Jurkat, Clone E6-1 (cell line): ENCODE measurements at regions not wholly inside any gene's neighbourhood (a gene's known extent, or its start where the extent isn't known, plus 50 kb on each side); places are given as distances from the start of the nearest gene placed in this dataset.

Experiments
- DNase-seq: peaks from one replicate; pipeline ENCODE4 v3.0.0-alpha.2; 2011; ENCODE audit warnings: low read depth, low spot score
- H3K4me3 ChIP-seq: 2 replicates; pipeline ENCODE4 v1.5.1; 2011; ENCODE audit warnings: mild to moderate bottlenecking, low read length, control low read depth, moderate library complexity

DNA sequence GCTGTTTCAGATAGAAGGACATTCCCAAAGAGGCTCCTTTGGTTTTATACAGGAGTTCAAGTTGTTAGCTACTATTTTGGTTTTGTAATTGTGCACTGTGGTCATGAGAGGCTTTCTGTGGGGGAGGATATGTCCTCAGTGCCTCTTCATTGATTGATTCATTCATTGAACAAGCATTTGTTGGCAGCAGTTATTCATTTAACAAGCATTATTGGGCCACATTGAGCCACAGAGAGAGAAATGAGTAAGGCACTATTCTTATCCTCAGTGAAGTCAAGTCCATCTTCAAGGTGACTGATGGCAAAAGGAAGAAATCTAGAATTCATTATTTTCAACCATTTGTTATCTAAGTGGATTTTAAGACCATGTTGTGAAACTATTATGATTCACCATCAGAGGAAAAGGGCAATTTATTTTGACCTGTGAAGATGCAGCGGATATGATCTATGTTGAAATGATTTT is 697.2 kb upstream of the CITED2 start:
- no peak overlapping the region for H3K4me3 ChIP-seq
- no peak for DNase-seq

DNA sequence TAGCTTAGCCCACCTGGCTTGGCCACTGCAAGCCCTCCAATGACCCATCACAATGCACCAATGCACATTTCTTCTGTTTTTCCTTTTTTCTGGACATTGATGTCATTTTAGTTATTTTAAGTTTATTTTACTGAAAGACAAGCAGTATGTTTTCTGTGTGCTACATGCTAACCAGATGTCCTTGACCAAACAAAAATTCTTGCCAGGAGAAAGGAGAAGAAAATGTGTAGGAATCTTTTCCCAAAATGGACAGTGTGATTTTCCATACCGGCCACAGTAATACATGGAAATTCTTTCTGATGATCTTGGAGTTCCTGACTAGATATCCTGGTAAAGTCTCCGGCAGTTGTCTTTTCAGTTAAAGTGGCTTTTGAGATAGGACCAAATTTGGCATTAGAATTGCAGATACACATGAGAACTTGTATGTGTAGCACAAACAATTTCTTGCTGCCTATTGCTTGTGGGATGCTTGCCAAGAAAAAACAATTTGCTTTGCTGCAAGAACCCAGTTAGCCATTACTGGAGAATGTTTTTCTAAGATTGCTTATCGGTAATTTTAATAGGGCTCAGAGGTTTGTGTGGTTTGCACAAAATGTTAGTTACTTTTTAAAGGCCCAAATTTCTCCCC is 696.5 kb upstream of the CITED2 start:
- no peak for DNase-seq
- no peak overlapping the region for H3K4me3 ChIP-seq

DNA sequence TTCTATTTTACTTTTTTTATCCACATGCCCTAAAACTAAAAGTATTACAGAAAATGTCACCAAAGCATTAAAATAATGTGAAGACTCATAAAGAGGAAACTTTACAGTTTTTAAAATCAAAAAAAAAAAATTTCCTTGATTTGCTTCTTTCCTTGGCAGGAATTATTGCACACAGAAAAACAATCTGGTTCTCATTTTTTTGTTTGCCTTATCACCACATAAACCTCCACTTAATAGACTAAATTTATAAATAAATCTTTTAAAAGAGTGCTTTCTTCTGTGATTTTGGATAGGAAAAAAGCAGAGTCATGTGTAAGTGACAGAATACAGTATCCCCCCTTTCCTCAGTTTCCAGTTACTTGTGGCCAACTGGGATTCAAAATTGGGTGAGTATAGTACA is 695.1 kb upstream of the CITED2 start:
- no peak for DNase-seq
- H3K4me3 ChIP-seq: no peak overlapping the region

DNA sequence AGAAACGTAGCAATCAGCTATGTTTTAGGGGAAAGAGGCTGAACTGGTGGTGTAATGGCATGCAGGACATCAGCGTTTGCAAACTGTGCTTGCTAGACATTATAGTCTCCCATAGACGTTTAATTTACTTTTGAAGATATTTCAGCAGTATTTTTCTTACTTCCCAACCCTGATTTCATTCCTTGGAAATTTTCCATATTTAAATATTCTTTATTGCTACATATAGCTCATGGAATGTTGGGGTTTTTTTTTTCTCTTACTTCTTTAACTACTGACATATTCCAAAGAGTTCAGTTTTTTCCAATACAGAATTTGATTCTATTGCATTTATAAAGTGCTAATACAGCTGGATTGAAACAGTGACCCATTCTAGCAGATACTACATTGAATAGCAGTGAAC is 694.4 kb upstream of the CITED2 start:
- H3K4me3 ChIP-seq: no peak overlapping the region
- DNase-seq: no peak

DNA sequence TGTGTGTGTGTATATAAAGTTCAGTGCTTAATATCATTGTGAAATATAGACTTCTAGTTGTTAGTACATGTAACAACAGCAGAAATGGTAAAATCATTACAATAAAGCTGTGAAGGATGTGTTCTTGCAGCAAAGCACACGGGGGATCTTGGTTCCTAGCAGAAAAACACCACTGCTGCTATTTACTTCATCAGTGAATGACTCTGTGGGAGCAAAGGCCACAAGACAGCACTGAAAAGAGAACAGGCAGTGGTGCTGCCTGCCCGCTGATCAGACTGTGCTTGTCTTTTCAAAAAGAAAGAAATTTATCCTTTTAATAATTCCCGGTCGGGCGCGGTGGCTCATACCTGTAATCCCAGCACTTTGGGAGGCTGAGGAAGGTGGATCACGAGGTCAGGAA is 689.9 kb upstream of the CITED2 start:
- DNase-seq: no peak
- no peak overlapping the region for H3K4me3 ChIP-seq

DNA sequence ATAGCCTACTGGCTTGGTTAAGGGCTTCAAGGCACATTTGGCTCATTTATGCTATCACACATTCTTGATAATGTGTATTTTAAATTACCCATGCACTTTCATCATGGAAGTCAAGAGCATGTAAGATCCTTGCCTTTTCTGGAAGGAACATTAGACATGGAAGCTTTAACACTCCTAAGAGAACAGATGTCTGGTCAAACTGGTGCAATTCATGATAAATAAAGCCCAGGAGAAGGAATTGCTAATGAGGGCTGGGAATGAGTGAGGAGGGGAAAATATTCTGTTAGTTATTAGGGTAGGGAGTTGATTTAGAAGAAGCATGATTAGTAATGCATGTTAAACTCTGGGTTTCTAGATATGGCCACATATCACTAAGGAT is 688.6 kb upstream of the CITED2 start:
- no peak for DNase-seq
- no peak overlapping the region for H3K4me3 ChIP-seq

DNA sequence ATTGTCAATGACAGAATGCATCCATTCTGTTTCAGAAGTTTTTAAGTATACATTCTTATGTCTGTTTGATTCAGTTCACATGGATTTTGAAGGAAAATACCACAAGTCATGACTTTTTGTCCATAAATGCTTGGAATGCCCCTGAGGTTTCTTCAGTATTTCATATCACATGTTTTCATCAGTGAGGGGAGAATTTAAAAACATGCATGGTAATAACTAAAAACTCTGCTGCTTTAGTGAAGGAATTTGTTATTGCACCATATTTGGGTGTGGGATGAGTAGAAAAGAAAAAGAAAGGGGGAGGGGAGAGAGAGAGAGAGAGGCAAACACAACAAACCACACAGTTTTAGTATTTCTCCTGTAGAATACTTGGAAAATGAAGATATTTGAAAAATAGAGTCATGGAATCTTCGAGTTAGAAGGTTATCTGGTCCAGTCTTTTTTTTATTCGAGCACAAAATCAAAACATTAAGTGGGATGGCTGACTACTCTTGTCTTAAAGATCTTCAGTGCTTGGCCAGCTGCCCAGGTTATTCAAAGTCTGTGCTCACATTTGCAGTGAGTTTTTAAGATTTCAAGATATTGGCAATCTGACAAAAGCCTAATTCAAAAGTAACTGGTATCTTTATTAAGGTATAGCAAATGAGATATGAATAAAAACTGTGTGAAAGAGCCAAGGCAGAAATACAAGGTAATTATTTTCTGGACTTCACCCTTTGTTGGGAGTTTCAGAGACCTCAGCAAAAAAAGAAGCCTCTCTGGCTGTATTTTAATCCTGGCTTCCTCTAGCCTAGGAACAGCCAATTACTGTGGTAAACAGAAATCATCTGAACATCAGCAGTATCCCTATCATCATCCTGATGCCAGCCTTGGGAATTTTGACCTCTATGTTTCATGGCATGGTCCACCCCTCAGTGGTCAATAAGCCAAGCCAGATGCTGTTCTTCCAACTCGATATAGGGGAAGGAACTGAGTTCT is 687.9 kb upstream of the CITED2 start:
- H3K4me3 ChIP-seq: no peak overlapping the region
- no peak for DNase-seq

GRCh38 chr6:140061110-140062042 is 686.9 kb upstream of the CITED2 start:
- no peak for DNase-seq

GRCh38 chr6:140059947-140060346 is 685.5 kb upstream of the CITED2 start:
- no peak overlapping the region for H3K4me3 ChIP-seq
- no peak for DNase-seq

More at GRCh38 chr6:140061110-140062042, 686.9 kb upstream of the CITED2 start:
- H3K4me3 ChIP-seq: no peak overlapping the region

DNA sequence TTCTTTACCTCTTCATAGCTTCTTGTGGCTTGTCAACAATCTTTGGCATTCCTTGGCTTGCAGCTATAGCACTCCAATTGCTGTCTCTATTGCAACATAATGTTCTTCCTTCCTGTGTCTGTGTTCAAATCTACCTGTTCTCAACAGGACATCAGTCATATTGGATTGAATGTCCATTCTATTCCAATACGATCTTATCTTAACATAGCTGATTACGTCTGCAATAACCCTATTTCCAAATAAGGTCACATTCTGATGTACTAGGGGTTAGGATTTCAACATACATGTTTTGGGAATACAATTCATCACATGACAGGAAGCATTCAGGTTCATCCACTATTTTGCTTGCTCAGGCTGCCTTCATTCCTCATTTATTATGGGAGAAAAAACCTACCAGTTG is 684.4 kb upstream of the CITED2 start:
- H3K4me3 ChIP-seq: no peak overlapping the region
- DNase-seq: no peak

- H3K4me3 ChIP-seq: no peak overlapping the region
- no peak for DNase-seq
Observed at GRCh38 chr6:140052736-140053729, 678.6 kb upstream of the CITED2 start.

- no peak for DNase-seq
Observed at GRCh38 chr6:140051521-140052512, 677.4 kb upstream of the CITED2 start.

DNA sequence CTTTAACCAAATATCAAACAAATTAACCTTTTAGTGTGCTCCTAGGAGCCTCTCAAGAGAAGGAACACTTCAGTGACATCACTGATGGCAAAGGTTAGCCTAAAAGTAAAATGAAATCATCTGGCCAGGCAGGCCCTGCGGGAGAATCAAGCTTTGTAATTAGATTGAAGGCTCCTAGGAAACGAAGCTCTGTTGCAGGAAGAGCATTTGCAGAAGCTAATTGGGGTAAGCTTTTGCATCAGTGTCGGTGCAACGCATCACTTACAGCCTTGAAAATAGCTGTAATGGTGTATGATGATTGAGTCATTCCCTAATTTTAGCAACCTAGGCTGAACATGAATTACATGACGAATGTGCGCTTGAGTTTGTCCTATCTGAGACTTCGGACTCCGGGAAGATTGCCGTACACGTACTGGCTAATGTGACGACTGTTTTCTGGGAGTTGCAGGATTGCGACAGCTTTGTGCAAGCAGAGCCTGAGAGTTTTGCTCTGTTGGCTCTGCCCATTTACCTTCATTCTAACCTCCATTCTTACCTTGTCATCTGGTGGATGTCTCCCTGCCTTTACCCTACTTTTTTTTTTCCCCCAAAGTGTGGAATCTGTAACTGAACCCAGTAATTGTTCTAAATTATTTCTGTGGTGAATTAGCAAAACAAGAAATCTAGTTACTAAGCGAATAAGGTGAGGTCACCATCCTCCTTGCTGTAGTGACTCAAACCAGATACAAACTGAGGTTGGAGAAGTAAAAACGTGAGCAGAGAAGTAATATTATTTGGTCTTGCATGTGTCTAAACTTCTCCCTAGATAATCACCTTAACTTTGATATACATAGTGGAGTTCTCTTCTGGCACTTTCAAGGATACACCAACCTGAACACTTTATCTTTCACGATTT is 675.9 kb upstream of the CITED2 start:
- H3K4me3 ChIP-seq: no peak overlapping the region
- DNase-seq: no peak

More at GRCh38 chr6:140051521-140052512, 677.4 kb upstream of the CITED2 start:
- no peak overlapping the region for H3K4me3 ChIP-seq

GRCh38 chr6:140049251-140049650 is 674.8 kb upstream of the CITED2 start:
- no peak for DNase-seq
- H3K4me3 ChIP-seq: no peak overlapping the region

DNA sequence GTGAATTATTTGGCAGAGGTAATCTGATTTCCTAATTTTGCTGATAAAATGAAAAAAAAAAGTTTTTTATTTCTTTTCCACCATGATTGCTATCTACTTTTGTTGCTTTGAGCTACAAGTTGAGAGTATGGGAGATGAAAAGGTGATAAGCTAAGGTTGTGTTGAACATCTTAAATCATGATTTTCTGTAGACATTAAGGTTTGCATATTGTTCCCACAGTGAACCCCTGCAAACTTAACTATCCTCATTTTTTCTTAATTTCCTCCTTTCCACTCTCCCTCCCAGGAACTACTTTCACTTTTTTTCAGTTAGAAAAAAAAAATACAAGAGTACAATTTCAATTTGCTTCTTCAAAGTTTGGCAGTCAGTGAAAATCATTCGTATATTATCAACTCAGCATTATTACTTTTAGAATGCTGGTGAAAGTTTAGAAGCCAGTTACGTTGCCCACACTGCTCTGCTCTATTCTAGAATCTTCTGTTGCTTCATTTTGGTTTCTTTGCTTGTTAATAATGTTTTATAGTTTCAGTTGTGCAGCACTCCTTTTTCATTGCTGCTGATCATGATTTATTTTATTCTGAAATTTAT is 673.8 kb upstream of the CITED2 start:
- no peak for DNase-seq
- no peak overlapping the region for H3K4me3 ChIP-seq

- DNase-seq: no peak
- no peak overlapping the region for H3K4me3 ChIP-seq
Observed at GRCh38 chr6:140047321-140047720, 672.9 kb upstream of the CITED2 start.
